Fibroblast of lung (primary cell): ENCODE measurements at regions not wholly inside any gene's neighbourhood (a gene's known extent, or its start where the extent isn't known, plus 50 kb on each side); places are given as distances from the start of the nearest gene placed in this dataset.

Experiments used
- DNase-seq, 2 donors: peaks; one replicate each; pipeline versions ENCODE4 v3.0.0 to v3.0.0-alpha.2; 2010; ENCODE audit warnings: low read depth in 2 of 2
- H2AFZ ChIP-seq: 2 replicates; pipeline ENCODE4 v1.5.1; 2012; ENCODE audit warnings: low read length, control low read depth, inconsistent platforms
- H3K27ac ChIP-seq: 2 replicates; pipeline ENCODE4 v1.5.1; 2011; ENCODE audit warnings: low read length, control low read depth; ENCODE audit not compliant: insufficient read depth
- H3K27me3 ChIP-seq: 2 replicates; pipeline ENCODE4 v1.5.1; 2011; ENCODE audit warnings: mild to moderate bottlenecking, low read length; ENCODE audit not compliant: control insufficient read depth, insufficient read depth
- H3K36me3 ChIP-seq: 2 replicates; pipeline ENCODE4 v1.5.1; 2011; ENCODE audit warnings: low read length; ENCODE audit not compliant: control insufficient read depth, insufficient read depth
- H3K4me1 ChIP-seq: 2 replicates; pipeline ENCODE4 v1.5.1; 2011; ENCODE audit warnings: low read length; ENCODE audit not compliant: control insufficient read depth, insufficient read depth; ENCODE audit errors: extremely low read depth
- H3K4me2 ChIP-seq: 2 replicates; pipeline ENCODE4 v1.5.1; 2011; ENCODE audit warnings: low read length, control low read depth; ENCODE audit not compliant: insufficient read depth; ENCODE audit errors: extremely low read depth
- H3K4me3 ChIP-seq, 4 experiments: fragments of 200-600 bp in 1 of 4; sonication (generic) in 1 of 4; replicated peaks in 1 of 4; 2 replicates each; pipeline ENCODE4 v1.5.1; 2011 to 2016; ENCODE audit warnings: low read length in 4 of 4, low read depth in 3 of 4, mild to moderate bottlenecking in 3 of 4, control low read depth in 2 of 4, inconsistent platforms in 1 of 4, mixed read lengths in 1 of 4; ENCODE audit not compliant: insufficient read depth in 1 of 4; ENCODE audit errors: control extremely low read depth in 1 of 4
- H3K79me2 ChIP-seq: 2 replicates; pipeline ENCODE4 v1.5.1; 2012; ENCODE audit warnings: mild to moderate bottlenecking, low read length, inconsistent platforms; ENCODE audit not compliant: control insufficient read depth, insufficient read depth
- H3K9ac ChIP-seq: 2 replicates; pipeline ENCODE4 v1.5.1; 2011; ENCODE audit warnings: mild to moderate bottlenecking, low read length, control low read depth; ENCODE audit not compliant: insufficient read depth
- H3K9me3 ChIP-seq: 2 replicates; pipeline ENCODE4 v1.5.1; 2012; ENCODE audit warnings: low read depth, low read length; ENCODE audit not compliant: control insufficient read depth, insufficient read depth
- H4K20me1 ChIP-seq: 2 replicates; pipeline ENCODE4 v1.5.1; 2011; ENCODE audit warnings: low read length; ENCODE audit not compliant: control insufficient read depth, insufficient read depth; ENCODE audit errors: extremely low read depth
- EZH2 ChIP-seq: IDR thresholded peaks from 2 replicates; pipeline ENCODE4 v1.5.1; 2012; ENCODE audit warnings: low read length, control low read depth, mild to moderate bottlenecking; ENCODE audit errors: missing control alignments
- TF ChIP-seq, protein P1 (sequence below), 2 donors: IDR thresholded peaks in 1 of 2; conservative IDR thresholded peaks in 1 of 2; 1 replicate in 1 of 2; 2 replicates in 1 of 2; pipeline ENCODE4 v1.5.1; 2011 to 2012; ENCODE audit warnings: low read length in 2 of 2, control low read depth in 1 of 2, inconsistent platforms in 1 of 2, low read depth in 1 of 2, mild to moderate bottlenecking in 1 of 2

DNA sequence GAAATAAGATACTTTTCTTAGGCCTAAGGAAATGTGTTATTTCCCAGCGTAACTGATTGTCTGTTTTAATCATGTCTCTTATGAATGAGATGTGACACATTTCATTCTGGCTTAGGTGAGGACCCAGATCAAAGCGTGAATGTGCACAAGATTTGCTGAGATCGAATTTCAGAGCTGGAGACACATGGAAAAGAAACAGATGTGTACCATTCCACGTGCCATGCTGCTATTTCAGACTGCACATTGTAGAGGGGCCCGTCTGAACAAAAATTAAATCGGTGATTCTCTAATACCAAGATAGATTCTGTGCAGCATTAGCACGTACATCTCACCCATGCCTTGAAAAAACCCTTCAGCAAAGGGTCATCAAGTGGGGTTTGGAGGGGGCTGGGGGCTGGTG is 290.4 kb downstream of the AACS start:
- Histone ChIP-seq H3K4me2 (no peak overlapping the region), H2AFZ (no peak overlapping the region), H3K36me3 (no peaks in the 10 kb centered on the region), H3K27me3 (no peaks in the 10 kb centered on the region), H3K79me2 (no peaks in the 10 kb centered on the region), H4K20me1 (no peaks in the 10 kb centered on the region), H3K4me3 (no peak overlapping the region), H3K9me3 (no peaks in the 10 kb centered on the region), H3K9ac (no peak overlapping the region), H3K27ac (no peak overlapping the region), H3K4me1 (no peaks in the 10 kb centered on the region)
- TF ChIP-seq EZH2 = no peak
- TF ChIP-seq, protein P1, sequence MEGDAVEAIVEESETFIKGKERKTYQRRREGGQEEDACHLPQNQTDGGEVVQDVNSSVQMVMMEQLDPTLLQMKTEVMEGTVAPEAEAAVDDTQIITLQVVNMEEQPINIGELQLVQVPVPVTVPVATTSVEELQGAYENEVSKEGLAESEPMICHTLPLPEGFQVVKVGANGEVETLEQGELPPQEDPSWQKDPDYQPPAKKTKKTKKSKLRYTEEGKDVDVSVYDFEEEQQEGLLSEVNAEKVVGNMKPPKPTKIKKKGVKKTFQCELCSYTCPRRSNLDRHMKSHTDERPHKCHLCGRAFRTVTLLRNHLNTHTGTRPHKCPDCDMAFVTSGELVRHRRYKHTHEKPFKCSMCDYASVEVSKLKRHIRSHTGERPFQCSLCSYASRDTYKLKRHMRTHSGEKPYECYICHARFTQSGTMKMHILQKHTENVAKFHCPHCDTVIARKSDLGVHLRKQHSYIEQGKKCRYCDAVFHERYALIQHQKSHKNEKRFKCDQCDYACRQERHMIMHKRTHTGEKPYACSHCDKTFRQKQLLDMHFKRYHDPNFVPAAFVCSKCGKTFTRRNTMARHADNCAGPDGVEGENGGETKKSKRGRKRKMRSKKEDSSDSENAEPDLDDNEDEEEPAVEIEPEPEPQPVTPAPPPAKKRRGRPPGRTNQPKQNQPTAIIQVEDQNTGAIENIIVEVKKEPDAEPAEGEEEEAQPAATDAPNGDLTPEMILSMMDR (conservative IDR thresholded peaks at IDR 0.05 in 1 of 2, IDR thresholded peaks at IDR 0.05 in 1 of 2; ENCODE audit: low read depth in 1 of 2, low read length in 2 of 2) = no peak
- DNase-seq = no peak

DNA sequence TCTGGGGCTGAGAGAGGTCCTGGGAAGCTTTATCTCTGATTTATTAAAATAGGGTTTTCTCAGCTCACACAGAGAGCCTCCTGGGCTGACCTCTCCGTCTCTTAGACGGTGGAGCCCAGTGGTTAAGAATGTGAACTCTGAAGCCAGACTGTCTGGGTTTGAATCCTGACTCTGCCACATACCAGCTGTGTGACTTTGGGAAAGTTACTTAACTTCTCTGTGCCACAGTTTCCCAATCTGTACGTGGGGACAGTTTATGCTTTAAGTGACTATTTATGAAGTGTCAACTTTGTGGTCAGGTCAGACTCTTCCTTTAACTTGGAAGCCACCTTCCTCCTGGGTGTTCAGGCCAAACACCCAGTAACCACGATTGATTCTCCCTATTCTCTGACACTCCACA is 290.9 kb downstream of the AACS start:
- Histone ChIP-seq H3K4me1 (no peaks in the 10 kb centered on the region), H3K9ac (no peak overlapping the region), H2AFZ (no peak overlapping the region), H3K27ac (no peak overlapping the region), H3K36me3 (no peaks in the 10 kb centered on the region), H3K4me2 (no peak overlapping the region), H3K27me3 (no peaks in the 10 kb centered on the region), H3K79me2 (no peaks in the 10 kb centered on the region), H3K9me3 (no peaks in the 10 kb centered on the region), H3K4me3 (no peak overlapping the region), H4K20me1 (no peaks in the 10 kb centered on the region)
- TF ChIP-seq, protein P1 (conservative IDR thresholded peaks at IDR 0.05 in 1 of 2, IDR thresholded peaks at IDR 0.05 in 1 of 2; ENCODE audit: low read depth in 1 of 2, low read length in 2 of 2) = no peak
- no peak for TF ChIP-seq EZH2
- DNase-seq = no peak

GRCh38 chr12:125357561-125357960 is 292.3 kb downstream of the AACS start:
- no peak overlapping the region for H3K4me3 ChIP-seq
- no peaks in the 10 kb centered on the region for H3K9me3 ChIP-seq
- no peak for DNase-seq
- H4K20me1 ChIP-seq = no peaks in the 10 kb centered on the region
- no peak overlapping the region for H3K4me2 ChIP-seq
- no peaks in the 10 kb centered on the region for H3K36me3 ChIP-seq
- H2AFZ ChIP-seq = no peak overlapping the region
- H3K27me3 ChIP-seq = no peaks in the 10 kb centered on the region
- no peak overlapping the region for H3K27ac ChIP-seq
- H3K4me1 ChIP-seq = no peaks in the 10 kb centered on the region
- TF ChIP-seq EZH2 = no peak
- TF ChIP-seq, protein P1 (conservative IDR thresholded peaks at IDR 0.05 in 1 of 2, IDR thresholded peaks at IDR 0.05 in 1 of 2; ENCODE audit: low read depth in 1 of 2, low read length in 2 of 2) = no peak
- no peaks in the 10 kb centered on the region for H3K79me2 ChIP-seq
- H3K9ac ChIP-seq = no peak overlapping the region
